IPS DF 4.7 (cell line): ENCODE measurements at regions not wholly inside any gene's neighbourhood (a gene's known extent, or its start where the extent isn't known, plus 50 kb on each side); places are given as distances from the start of the nearest gene placed in this dataset.

Experiments
- DNase-seq: peaks from one replicate; pipeline ENCODE4 v3.0.0-alpha.2; 2013; ENCODE audit warnings: low spot score; ENCODE audit errors: extremely low read depth

DNA sequence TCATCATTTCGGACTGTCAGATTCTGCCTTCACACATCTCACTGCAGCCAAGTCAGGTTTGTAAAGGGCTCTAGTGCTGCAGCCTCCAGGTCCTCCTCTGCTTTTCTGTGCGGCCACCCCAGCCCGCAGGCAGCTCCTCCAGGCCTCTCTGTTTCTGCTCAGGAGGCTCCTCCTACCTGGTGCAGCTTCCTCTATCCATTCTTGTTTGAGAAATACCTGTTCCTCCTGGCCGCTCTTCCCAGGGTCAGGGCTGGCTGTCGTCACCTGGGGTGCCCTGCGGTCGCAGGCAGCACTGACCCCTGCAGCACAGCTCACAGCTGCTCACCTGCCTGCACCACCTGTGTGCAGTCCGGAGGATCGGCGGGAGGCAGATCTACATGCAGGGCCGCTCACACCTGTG, 387.7 kb upstream of the IRX4 start:
- DNase-seq, result no peak

- DNase-seq, result no peak
Measured at GRCh38 chr5:2269656-2270055, 386.9 kb upstream of the IRX4 start.

DNA sequence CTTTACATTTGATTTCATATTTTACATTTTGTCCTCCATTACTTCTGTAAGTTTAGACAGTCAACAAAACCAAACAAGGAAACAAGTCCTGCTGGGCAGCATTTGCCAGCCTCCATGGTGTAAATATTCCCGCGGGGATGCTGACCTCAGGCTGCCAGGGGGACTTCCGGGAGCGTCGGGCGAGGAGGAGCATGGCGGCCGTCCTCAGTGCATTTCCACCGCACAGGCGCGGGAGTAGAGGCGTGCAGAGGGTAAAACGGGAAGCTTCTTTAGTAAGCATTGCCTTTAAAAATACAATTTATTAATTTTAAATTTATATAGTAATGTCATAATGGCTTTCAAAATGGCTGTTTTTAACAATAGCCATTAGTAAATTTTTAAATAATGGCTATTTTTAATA, 385.3 kb upstream of the IRX4 start:
- DNase-seq, result no peak

DNA sequence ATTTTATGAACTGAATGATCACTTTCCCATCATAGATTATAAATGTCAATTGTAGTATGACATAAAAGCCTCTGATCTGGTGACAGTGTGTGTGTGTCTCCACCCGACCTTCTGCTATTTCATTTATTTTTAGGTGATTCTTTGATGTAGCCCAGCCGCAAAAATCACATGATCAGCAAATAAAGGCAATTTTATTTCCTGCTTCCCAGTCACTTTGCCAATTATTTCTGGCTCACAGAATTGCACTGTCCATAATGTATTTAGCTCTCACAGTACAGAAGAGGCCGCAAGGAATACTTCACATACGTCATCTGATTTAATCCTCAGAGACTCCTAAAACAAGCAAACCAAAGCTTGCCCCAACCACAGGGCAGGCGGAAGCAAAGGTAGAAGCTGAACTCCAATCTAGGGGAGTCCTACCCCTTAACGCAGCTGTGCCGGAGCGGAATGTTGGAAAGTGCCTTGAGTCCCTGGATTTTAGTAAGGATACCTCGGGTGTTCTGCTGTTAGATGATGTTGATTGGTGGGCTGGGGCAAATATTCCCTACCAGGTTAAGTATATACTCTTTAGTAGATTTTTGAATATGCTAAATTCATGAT, 384.0 kb upstream of the IRX4 start:
- DNase-seq, result no peak

DNA sequence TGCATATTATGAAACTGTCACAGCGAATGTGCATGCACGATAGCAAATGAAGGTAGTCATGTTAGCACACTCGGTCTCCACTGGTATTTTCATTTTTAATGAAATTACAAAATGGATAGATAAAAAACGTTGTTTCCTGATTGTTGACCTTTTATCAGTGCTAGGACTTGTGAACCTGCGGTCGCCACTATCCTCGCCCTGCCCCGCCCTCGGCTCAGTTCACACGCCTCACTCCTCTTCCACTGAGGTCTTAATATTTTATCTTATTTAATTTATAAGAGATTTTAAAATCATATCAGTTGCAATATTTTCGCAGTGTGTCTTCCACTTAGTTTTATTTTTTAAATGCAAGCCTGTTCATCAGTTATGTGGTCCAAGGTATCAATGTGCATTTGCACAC, 382.6 kb upstream of the IRX4 start:
- no peak for DNase-seq

- no peak for DNase-seq
Measured at GRCh38 chr5:2263763-2264162, 381.0 kb upstream of the IRX4 start.

GRCh38 chr5:2262620-2263019, 379.9 kb upstream of the IRX4 start:
- no peak for DNase-seq

- no peak for DNase-seq
Measured at GRCh38 chr5:2261004-2261703, 378.4 kb upstream of the IRX4 start.

- no peak for DNase-seq
Measured at GRCh38 chr5:2260211-2261003, 377.7 kb upstream of the IRX4 start.

- no peak for DNase-seq
Measured at GRCh38 chr5:2259494-2260107, 376.9 kb upstream of the IRX4 start.

- DNase-seq, result no peak
Measured at GRCh38 chr5:2258861-2259260, 376.1 kb upstream of the IRX4 start.

DNA sequence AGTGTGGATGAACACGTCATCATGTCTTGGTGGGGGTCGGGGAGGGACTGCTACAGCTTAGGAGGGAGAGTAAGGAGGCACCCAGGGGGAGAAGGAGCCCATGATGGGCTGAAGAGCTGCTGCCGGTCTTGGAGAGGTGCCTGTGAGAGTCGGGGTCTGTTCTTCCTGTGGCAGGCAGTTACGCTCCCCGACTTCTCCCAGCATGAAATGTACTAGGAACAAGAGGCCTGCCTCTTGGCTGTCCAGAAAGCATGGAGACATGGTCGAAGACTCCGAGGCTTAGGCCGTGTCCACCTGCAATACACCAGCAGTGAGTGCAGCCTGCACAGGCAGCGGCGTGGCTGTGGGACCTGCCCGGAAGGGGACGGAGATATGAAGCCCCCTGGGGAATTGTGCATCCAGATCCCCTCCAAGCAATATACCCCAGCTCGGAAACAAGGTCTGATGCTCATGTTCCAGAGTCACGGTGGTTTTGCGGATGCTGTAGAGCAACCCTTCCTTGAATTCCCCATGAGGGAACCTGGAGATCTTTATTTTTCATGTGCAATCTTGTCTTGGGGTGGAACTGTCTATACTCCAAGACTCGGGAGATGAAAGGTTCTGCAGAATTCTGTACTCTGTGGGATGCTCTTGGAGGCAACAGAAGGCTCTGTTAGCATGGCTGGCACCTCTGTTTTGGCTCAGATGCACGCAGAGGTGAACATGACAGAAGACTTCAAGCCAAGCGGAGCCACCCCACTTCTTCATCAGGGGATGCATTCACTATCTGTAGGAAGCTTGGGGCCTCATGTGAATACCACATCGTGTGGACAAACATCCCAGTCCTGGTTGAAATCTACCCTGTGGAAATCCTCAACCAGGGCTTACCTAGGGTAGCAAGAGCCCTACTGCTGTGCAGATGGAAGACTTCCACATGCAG, 374.9 kb upstream of the IRX4 start:
- DNase-seq, result no peak

DNA sequence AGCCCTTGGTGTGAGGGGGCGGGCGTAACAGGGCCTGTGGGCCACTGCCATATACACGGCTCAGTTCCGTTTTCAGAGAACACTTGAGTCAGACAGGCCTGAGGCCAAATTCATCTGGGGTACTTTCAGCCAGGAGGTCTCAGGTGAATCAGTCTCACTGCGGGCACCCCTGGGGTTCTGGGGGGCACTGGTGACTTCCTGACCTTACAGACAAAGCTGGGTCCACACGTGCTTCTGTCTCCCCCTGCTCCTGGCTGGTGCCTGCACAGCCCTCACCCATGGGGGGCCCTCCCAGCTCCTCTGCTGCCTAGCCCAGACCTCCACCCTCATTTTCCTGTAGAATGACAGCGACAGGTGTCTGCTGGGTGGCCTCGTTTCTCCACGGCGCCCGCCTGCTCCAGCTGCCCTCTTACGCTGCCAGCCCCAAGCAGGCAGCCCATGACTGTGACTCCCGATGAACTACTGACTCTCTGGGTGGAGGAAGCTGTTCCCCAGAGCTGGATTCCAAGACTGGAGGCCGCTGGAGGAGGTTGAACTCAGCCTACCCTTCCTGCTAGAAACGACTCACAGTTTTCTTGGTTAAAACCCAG, 374.1 kb upstream of the IRX4 start:
- no peak for DNase-seq

DNA sequence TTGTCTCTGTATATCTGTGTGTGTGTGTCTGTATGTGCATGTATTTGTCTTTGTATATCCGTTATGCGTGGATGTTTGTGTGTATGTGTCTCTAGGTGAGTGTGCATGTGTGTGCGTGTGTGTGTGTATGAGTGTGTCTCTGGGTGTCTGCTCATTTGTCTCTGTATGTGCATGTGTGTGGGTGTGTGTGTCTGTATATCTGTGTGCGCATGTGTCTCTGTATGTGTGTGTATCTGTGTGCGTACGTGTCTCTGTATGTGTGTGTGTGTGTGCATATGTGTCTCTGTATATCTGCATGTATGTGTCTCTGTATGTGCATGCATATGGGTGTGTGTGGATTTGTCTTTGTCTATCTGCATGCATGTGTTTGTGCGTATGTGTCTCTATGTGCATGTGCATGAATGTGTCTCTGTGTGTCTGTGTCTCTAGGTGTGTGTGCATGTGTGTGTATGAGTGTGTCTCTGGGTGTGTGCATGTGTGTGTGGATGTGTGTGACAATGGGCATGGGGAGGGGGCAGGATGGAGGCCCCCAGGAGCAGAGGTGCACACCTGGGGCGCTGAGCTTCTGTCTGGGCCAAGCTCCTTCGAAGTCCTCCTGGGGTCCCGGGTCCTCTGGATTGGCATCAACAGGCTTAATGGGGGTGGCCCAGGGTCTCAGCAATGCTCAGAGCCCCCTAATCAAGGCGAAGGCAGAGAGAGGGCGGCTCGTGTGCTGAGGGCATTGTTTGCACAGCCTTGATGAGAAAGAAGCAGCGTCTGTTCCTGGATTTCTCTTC, 373.4 kb upstream of the IRX4 start:
- DNase-seq, result no peak

- no peak for DNase-seq
Measured at GRCh38 chr5:2254880-2255750, 372.4 kb upstream of the IRX4 start.

GRCh38 chr5:2254406-2254805, 371.7 kb upstream of the IRX4 start:
- no peak for DNase-seq

- no peak for DNase-seq
Measured at GRCh38 chr5:2253040-2253975, 370.6 kb upstream of the IRX4 start.

GRCh38 chr5:2251751-2252150, 369.0 kb upstream of the IRX4 start:
- no peak for DNase-seq
